WTC11 (cell line): ENCODE measurements at regions not wholly inside any gene's neighbourhood (a gene's known extent, or its start where the extent isn't known, plus 50 kb on each side); places are given as distances from the start of the nearest gene placed in this dataset.

Source experiments
- ATAC-seq: fragments of 200-7000 bp; cut with Tn5 transposase; 2 replicates; pipeline ENCODE4 v1.10.0; 2021; ENCODE audit warnings: mild to moderate bottlenecking, moderate library complexity
- CTCF ChIA-PET: fragments of 300-600 bp; sonication (Branson Sonifier 250); formaldehyde crosslinking; loops from one replicate; lab custom pipeline; 2021; ENCODE audit warnings: antibody characterized with exemption; lab: Charles Lee
- POLR2A ChIA-PET: fragments of 350-600 bp; sonication (Branson Sonifier 250); formaldehyde crosslinking; loops from one replicate; lab custom pipeline; 2021; ENCODE audit warnings: antibody characterized with exemption; lab: Charles Lee
- DNase-seq: peaks from one replicate; pipeline ENCODE4 v3.0.0; 2021; ENCODE audit warnings: low spot score
- H3K27ac Mint-ChIP-seq: 2 replicates; pipeline ENCODE4 v1.8.0; 2021; ENCODE audit warnings: mixed read lengths
- H3K27me3 Mint-ChIP-seq: 2 replicates; pipeline ENCODE4 v1.8.0; 2021; ENCODE audit warnings: low read depth, mild to moderate bottlenecking, moderate library complexity, mixed read lengths
- H3K36me3 Mint-ChIP-seq: 2 replicates; pipeline ENCODE4 v1.8.0; 2021; ENCODE audit warnings: mixed read lengths
- H3K4me1 Mint-ChIP-seq: 2 replicates; pipeline ENCODE4 v1.8.0; 2022; ENCODE audit warnings: mixed read lengths
- H3K4me3 Mint-ChIP-seq: 2 replicates; pipeline ENCODE4 v1.8.0; 2021; ENCODE audit warnings: mild to moderate bottlenecking, moderate library complexity, mixed read lengths
- H3K9me3 Mint-ChIP-seq: 2 replicates; pipeline ENCODE4 v1.8.0; 2021; ENCODE audit warnings: mixed read lengths
- FOXP1 ChIP-seq: sonication (generic); formaldehyde crosslinking; IDR thresholded peaks from 2 replicates; pipeline ENCODE4 v1.8.0; 2022; ENCODE audit warnings: missing genetic modification reagents, mild to moderate bottlenecking, moderate library complexity, borderline replicate concordance
- GRHL2 ChIP-seq: fragments of 250-450 bp; sonication (Bioruptor Pico); IDR thresholded peaks from 2 replicates; pipeline ENCODE4 v1.8.0; 2022; ENCODE audit warnings: mild to moderate bottlenecking, moderate library complexity; ENCODE audit not compliant: insufficient replicate concordance, severe bottlenecking
- KAT7 ChIP-seq: sonication (generic); formaldehyde crosslinking; IDR thresholded peaks from 2 replicates; pipeline ENCODE4 v1.8.1; 2023; ENCODE audit warnings: missing genetic modification reagents, mild to moderate bottlenecking, borderline replicate concordance
- NFE2L1 ChIP-seq: sonication (generic); formaldehyde crosslinking; IDR thresholded peaks from 2 replicates; pipeline ENCODE4 v1.8.1; 2023; ENCODE audit warnings: missing genetic modification reagents
- OVOL2 ChIP-seq: fragments of 250-450 bp; sonication (Bioruptor Pico); IDR thresholded peaks from 2 replicates; pipeline ENCODE4 v1.9.0; 2021; ENCODE audit warnings: mild to moderate bottlenecking, borderline replicate concordance
- STAT6 ChIP-seq: sonication (generic); formaldehyde crosslinking; conservative IDR thresholded peaks from 2 replicates; pipeline ENCODE4 v1.8.1; 2023; ENCODE audit warnings: mild to moderate bottlenecking, low read depth, missing genetic modification reagents, moderate library complexity
- TEAD1 ChIP-seq: sonication (generic); formaldehyde crosslinking; IDR thresholded peaks from 2 replicates; pipeline ENCODE4 v1.8.0; 2022; ENCODE audit warnings: mild to moderate bottlenecking, missing genetic modification reagents
- USF1 ChIP-seq: sonication (generic); formaldehyde crosslinking; IDR thresholded peaks from 2 replicates; pipeline ENCODE4 v1.8.0; 2022; ENCODE audit warnings: mild to moderate bottlenecking, missing genetic modification reagents
- TF ChIP-seq, protein P1 (sequence below): sonication (generic); formaldehyde crosslinking; IDR thresholded peaks from 2 replicates; pipeline ENCODE4 v1.8.1; 2023; ENCODE audit warnings: mild to moderate bottlenecking, missing genetic modification reagents, moderate library complexity
- TF ChIP-seq, protein P2 (sequence below): fragments of 250-450 bp; sonication (Bioruptor Pico); conservative IDR thresholded peaks from 2 replicates; pipeline ENCODE4 v1.9.0; 2021; ENCODE audit warnings: mild to moderate bottlenecking
- TF ChIP-seq, protein P3 (sequence below): sonication (generic); formaldehyde crosslinking; IDR thresholded peaks from 2 replicates; pipeline ENCODE4 v1.8.1; 2023; ENCODE audit warnings: mild to moderate bottlenecking, missing genetic modification reagents, borderline replicate concordance
- TF ChIP-seq, protein P4 (sequence below): fragments of 250-450 bp; sonication (Bioruptor Pico); IDR thresholded peaks from 2 replicates; pipeline ENCODE4 v1.9.0; 2021; ENCODE audit warnings: mild to moderate bottlenecking, borderline replicate concordance
- TF ChIP-seq, protein P5 (sequence below): fragments of 250-450 bp; sonication (Bioruptor Pico); IDR thresholded peaks from 2 replicates; pipeline ENCODE4 v1.9.0; 2021; ENCODE audit warnings: mild to moderate bottlenecking

DNA sequence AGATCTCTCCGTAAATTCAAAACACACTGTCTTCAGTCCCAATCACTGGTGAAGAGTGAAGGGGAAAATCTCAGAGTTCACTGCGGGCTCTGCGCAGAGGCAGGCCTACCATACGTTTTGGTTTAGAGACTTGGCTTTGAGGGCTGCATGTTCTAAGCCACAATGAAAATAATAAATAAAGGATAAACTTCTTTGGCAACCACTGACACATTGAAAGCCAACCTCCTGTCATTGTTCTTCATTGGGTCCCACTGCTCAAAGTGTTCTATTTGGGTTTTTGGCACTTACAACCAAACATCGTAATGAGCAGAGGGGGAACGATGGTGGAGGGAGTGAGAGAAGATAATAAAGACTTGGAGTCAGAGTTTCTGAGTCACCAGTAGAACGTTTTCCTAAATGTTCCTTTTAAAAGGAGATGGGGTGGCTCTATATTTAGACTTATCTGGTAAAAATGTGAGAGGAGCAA lies 472.9 kb downstream of the SOX6 start:
- no peaks in the 10 kb centered on the region; the same call in 1 of the 2 replicates for H3K4me1 Mint-ChIP-seq
- no peak overlapping the region for H3K4me3 Mint-ChIP-seq
- no peaks in the 10 kb centered on the region for H3K27me3 Mint-ChIP-seq
- CTCF ChIA-PET: no interaction called here
- no peaks in the 10 kb centered on the region for H3K36me3 Mint-ChIP-seq
- DNase-seq (no peak), ATAC-seq (no peak)
- TF ChIP-seq GRHL2 (CRISPR knock-in tag) (no peak), OVOL2 (CRISPR knock-in tag) (no peak), KAT7 (no peak), TEAD1 (CRISPR knock-in tag) (no peak), STAT6 (CRISPR knock-in tag) (no peak), NFE2L1 (CRISPR knock-in tag) (no peak), USF1 (no peak), FOXP1 (no peak)
- TF ChIP-seq, protein P1, sequence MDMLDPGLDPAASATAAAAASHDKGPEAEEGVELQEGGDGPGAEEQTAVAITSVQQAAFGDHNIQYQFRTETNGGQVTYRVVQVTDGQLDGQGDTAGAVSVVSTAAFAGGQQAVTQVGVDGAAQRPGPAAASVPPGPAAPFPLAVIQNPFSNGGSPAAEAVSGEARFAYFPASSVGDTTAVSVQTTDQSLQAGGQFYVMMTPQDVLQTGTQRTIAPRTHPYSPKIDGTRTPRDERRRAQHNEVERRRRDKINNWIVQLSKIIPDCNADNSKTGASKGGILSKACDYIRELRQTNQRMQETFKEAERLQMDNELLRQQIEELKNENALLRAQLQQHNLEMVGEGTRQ: no peak
- TF ChIP-seq, protein P2, sequence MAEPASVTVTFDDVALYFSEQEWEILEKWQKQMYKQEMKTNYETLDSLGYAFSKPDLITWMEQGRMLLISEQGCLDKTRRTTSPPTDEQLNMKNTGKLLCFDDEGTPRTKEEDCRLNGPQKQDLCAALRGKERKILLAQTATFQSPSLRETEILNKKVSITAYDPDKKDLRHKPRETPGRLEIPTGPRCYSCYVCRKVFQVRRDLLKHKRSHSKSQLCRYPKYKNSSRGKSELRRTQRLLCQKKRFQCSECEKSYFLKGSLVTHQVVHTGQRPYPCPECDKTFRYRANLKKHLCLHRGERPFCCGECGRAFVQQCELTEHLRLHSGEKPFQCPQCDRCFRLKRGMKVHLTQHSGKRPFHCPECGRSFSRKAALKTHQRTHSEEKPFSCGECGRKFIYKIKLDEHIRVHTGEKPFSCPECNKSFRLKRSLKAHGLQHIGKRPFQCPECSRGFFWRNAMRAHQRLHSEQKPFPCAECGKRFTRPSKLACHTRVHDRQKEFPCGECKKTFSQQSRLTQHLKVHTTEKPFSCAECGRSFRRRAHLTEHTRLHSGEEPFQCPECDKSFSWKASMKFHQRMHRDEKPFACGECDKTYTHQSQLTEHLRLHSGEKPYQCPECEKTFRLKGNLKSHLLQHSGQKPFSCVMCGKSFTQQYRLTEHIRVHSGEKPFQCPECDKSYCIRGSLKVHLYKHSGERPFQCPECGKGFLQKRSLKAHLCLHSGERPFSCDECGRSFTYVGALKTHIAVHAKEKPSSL: no peak
- TF ChIP-seq, protein P3, sequence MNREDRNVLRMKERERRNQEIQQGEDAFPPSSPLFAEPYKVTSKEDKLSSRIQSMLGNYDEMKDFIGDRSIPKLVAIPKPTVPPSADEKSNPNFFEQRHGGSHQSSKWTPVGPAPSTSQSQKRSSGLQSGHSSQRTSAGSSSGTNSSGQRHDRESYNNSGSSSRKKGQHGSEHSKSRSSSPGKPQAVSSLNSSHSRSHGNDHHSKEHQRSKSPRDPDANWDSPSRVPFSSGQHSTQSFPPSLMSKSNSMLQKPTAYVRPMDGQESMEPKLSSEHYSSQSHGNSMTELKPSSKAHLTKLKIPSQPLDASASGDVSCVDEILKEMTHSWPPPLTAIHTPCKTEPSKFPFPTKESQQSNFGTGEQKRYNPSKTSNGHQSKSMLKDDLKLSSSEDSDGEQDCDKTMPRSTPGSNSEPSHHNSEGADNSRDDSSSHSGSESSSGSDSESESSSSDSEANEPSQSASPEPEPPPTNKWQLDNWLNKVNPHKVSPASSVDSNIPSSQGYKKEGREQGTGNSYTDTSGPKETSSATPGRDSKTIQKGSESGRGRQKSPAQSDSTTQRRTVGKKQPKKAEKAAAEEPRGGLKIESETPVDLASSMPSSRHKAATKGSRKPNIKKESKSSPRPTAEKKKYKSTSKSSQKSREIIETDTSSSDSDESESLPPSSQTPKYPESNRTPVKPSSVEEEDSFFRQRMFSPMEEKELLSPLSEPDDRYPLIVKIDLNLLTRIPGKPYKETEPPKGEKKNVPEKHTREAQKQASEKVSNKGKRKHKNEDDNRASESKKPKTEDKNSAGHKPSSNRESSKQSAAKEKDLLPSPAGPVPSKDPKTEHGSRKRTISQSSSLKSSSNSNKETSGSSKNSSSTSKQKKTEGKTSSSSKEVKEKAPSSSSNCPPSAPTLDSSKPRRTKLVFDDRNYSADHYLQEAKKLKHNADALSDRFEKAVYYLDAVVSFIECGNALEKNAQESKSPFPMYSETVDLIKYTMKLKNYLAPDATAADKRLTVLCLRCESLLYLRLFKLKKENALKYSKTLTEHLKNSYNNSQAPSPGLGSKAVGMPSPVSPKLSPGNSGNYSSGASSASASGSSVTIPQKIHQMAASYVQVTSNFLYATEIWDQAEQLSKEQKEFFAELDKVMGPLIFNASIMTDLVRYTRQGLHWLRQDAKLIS (CRISPR knock-in tag): no peak
- TF ChIP-seq, protein P4, sequence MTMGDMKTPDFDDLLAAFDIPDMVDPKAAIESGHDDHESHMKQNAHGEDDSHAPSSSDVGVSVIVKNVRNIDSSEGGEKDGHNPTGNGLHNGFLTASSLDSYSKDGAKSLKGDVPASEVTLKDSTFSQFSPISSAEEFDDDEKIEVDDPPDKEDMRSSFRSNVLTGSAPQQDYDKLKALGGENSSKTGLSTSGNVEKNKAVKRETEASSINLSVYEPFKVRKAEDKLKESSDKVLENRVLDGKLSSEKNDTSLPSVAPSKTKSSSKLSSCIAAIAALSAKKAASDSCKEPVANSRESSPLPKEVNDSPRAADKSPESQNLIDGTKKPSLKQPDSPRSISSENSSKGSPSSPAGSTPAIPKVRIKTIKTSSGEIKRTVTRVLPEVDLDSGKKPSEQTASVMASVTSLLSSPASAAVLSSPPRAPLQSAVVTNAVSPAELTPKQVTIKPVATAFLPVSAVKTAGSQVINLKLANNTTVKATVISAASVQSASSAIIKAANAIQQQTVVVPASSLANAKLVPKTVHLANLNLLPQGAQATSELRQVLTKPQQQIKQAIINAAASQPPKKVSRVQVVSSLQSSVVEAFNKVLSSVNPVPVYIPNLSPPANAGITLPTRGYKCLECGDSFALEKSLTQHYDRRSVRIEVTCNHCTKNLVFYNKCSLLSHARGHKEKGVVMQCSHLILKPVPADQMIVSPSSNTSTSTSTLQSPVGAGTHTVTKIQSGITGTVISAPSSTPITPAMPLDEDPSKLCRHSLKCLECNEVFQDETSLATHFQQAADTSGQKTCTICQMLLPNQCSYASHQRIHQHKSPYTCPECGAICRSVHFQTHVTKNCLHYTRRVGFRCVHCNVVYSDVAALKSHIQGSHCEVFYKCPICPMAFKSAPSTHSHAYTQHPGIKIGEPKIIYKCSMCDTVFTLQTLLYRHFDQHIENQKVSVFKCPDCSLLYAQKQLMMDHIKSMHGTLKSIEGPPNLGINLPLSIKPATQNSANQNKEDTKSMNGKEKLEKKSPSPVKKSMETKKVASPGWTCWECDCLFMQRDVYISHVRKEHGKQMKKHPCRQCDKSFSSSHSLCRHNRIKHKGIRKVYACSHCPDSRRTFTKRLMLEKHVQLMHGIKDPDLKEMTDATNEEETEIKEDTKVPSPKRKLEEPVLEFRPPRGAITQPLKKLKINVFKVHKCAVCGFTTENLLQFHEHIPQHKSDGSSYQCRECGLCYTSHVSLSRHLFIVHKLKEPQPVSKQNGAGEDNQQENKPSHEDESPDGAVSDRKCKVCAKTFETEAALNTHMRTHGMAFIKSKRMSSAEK: no peak
- TF ChIP-seq, protein P5, sequence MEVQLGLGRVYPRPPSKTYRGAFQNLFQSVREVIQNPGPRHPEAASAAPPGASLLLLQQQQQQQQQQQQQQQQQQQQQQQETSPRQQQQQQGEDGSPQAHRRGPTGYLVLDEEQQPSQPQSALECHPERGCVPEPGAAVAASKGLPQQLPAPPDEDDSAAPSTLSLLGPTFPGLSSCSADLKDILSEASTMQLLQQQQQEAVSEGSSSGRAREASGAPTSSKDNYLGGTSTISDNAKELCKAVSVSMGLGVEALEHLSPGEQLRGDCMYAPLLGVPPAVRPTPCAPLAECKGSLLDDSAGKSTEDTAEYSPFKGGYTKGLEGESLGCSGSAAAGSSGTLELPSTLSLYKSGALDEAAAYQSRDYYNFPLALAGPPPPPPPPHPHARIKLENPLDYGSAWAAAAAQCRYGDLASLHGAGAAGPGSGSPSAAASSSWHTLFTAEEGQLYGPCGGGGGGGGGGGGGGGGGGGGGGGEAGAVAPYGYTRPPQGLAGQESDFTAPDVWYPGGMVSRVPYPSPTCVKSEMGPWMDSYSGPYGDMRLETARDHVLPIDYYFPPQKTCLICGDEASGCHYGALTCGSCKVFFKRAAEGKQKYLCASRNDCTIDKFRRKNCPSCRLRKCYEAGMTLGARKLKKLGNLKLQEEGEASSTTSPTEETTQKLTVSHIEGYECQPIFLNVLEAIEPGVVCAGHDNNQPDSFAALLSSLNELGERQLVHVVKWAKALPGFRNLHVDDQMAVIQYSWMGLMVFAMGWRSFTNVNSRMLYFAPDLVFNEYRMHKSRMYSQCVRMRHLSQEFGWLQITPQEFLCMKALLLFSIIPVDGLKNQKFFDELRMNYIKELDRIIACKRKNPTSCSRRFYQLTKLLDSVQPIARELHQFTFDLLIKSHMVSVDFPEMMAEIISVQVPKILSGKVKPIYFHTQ: no peak
- no peak overlapping the region for H3K27ac Mint-ChIP-seq
- POLR2A ChIA-PET: no interaction called here
- peaks cover 8% of the 10 kb centered on the region for H3K9me3 Mint-ChIP-seq
